HG03565 (cell line): ENCODE measurements at regions not wholly inside any gene's neighbourhood (a gene's known extent, or its start where the extent isn't known, plus 50 kb on each side); places are given as distances from the start of the nearest gene placed in this dataset.

Experiments used
- ATAC-seq: cut with Tn5 transposase; IDR thresholded peaks from one replicate; pipeline ENCODE4 v1.9.1; 2021; ENCODE audit warnings: mild to moderate bottlenecking, moderate library complexity; ENCODE audit not compliant: unreplicated experiment

DNA sequence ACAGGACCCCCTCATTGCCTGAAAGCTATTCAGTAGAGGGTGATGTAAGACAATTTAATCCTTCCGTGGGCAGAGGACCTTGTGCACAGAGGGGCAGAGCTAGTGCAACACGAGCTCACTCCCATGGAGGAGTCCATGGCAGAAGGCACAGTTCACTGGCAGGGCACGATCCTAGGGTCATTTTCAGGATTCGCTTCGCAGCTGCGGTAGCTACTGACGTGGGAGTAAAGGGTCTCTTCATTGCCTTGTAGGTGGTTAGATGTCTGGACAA is 207.8 kb downstream of the FOXO1 start:
- ATAC-seq, result no peak

DNA sequence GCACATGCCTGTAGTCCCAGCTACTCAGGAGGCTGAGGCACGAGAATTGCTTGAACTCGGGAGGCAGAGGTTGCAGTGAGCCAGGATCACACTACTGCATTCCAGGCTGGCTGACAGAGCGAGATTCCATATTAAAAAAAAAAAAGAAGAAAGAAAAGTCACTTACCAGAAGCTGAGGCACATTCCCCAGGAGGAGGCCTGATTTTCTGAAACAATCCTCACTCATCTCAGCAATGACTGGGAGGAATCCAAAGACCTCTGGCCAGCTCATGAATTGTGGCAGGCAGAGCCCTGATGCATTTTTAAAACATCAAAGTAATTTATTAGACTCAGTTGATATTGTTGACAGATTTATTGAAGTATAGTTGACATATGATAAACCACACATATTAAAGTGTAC is 206.3 kb downstream of the FOXO1 start:
- ATAC-seq, result no peak

DNA sequence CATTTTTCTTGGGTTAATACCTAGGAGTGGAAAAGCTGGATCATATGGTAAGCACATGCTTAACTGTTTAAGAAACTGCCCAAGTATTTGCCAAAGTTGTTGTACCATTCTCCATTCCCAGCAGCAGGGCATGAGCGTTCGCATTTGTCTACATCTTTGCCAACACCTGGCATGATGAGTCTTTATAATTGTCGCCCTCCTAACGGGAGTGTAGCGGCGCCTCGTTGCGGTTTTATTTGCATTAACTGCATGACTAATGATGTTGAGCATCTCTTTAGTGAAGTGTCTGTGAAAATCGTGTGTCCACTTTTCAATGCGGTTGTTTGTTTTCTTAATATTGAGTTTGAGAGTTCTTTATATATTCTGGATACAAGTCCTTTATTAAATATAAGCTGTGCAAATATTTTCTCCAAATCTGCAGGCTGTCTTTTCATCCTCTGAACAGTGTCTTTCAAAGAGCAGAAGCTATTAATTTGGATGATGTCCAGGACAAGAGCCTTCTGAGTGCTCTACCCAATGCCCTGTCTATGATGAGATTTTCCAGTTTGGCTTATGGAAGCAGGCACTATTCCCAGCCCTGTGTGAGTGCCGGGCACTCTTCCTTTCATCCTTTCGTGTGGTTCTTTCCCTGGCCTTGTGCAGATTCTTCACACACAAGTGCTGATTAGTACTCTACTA is 202.0 kb downstream of the FOXO1 start:
- ATAC-seq, result no peak

DNA sequence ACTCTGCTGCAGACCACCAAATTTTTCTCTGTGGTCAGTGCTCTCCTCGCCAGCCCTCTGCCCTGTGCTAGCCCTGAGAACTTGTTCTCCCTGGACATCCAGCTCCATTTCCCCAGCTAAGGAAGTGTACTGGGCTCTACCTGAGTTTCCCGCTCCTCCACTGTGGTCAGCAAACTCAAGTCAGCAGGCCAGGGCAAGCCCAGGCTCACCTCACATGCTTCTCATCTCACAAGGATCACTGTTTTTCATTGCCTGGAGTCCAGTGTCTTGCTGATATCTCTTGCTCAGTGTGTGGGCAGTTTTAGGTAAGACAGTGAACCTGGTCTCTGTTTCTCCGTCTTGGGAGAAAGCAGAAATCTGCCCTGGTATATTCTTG is 201.4 kb downstream of the FOXO1 start:
- ATAC-seq, result no peak

DNA sequence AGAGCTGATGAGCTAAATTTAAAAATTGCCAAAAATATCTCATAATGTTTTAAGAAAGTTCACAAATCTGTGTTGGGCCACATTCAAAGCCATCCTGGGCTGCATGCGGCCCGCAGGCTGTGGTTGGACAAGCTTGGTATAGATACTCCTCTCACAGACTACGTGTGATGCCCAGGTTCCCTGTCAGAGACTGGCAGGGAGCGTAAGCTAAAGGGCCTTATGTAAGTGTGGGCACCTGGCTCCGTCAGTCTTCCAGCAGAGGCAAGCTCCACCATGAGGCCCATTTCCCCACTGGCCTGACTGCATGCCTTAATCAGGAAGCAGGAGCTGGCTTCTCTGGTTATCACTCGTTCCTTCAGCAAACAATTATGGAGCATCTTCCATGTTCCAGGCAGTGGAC is 200.2 kb downstream of the FOXO1 start:
- ATAC-seq, result no peak

DNA sequence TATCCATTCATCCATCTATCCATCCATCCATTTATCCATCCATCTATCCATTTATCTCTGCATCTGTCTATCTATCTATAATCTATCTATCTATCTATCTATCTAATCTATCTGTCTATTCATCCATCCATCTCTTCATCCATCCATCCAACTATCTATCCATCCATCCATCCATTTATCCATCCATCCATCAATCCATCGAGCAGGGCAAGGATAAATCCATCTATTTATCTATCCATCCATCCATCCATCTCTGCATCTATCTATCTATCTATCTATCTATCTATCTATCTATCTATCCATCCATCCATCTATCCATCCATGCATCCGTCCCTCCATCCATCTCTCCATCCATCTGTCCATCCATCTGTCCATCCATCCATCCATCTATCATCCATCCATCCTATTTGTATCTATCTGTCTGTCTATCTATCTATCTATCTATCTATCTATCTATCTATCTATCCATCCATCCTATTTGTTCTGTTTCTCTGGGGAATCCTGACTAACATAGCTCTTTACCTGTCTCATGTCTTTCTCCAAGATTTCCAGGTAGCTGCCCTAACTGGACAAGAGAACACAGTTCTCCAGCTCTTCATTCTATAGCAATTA is 198.1 kb downstream of the FOXO1 start:
- ATAC-seq, result no peak

DNA sequence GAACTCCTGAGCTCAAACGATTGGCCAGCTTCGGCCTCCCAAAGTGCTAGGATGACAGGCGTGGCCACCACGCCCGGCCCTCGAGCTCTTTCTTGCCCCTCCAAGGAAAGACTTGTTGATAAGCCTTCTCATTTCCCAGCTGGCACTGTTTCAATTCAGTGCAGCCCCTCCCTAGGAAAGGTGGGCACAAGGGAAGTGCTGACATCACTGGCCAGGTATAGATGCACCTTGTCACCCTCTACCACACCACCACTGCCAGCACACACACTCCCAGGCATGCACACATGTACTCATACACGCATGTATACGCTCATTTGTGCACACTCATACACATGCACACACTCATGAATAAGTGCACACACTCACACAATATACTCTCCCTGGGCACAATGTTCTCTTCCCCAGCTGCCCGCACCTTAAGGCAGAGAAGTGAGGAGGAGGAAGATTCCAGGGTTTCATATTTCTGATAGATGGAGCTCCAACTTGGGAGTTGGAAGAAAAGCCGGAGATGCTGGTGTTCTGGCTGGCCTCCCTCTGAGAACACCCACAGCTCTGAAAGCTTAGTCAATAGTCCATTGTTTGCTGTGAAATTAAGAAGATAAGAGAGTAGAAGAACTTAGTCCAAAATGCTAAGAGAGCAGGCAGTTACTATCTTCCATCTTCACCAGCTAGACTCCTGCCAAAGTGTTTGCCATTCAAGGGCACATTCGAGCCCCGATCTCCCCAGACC is 196.7 kb downstream of the FOXO1 start:
- ATAC-seq, result no peak

DNA sequence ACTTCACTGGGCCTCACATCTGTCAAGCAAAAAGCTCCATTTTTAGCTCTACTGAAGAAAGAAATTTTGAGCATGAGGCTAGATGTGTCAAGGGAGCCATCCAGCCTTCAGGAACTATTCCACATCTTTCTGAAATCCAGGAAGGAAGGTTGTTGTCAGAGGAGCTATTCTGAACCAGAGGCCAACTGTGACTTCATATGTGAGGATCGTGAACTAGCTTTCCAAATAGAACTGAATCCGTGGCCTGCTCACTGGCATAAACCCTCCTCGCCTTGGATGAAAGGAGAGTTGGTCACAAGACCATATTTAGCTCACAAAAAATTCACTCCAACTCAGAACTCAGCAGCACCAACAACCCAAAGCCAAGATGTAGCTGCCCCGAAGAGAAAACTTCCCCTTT is 195.8 kb downstream of the FOXO1 start:
- ATAC-seq, result no peak

DNA sequence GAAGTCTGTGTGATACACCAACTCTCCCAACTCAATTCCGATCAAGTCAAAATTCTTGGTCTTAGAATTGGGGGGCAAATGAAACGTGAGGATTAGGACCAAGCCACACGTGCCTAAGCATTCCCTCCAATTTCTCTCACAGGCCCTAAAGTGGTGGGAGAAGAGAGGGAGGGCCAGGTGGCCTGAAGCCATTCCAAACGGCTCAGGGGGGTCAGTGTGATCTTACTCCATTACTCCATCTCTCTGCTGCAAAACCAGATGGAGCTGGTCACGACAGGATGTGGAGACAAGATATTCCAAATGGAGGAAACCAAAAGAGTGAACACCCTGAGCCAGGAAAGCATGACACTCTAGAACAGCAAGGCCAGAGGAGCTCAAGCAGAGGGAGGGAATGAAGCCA is 195.4 kb downstream of the FOXO1 start:
- no peak for ATAC-seq

DNA sequence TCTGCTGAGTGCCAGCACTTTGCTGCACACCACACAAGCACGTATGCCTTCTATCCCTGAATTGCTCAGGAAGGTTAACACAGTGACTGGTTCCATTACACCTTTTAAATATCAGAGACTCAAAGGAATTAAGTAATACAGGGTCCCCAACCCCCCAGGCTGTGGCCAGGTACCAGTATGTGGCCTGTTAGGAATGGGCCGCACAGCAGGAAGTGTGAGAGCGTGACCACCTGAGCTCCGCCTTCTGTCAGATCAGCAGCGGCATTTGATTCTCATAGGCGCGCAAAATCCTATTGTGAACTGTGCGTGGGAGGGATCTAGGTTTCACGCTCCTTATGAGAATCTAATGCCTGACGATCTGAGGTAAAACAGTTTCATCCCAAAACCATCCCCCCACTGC is 194.5 kb downstream of the FOXO1 start:
- no peak for ATAC-seq

DNA sequence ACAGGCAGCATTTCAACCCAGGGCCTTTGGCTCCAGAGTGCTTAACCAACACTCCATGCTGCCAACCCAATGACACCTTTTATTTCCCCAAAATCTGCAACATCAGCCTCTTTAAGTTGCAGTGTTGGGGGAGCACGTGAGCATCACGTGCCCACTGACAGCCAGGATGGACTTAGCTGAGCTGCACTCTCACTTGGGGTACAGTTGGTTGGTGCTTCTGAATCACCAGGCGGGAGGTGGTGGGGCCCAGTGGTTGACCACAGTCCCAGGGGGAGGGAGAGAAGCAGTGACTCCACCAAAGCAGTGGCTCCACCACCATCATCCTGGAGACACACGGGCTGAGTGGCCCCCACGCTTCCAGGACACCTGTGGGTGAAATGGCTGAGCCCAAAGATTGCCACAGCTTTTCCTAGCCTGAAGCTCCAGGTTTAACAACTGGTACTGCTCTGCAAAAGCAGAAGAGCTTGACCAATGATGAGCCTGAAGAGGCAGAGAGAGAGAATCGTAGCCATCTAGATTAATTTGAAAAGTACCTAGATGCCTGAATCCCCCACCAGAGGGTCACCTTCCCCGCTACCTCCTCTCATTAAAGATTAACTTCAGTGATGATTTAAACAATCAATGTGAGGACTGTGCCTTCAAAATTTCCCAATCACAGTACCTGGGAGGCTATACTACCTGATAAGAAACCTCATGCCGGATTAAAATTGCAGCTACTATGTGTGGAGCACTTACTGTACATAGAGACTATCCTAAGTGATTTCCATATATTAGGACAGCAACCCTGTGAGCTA is 193.8 kb downstream of the FOXO1 start:
- ATAC-seq, result no peak

DNA sequence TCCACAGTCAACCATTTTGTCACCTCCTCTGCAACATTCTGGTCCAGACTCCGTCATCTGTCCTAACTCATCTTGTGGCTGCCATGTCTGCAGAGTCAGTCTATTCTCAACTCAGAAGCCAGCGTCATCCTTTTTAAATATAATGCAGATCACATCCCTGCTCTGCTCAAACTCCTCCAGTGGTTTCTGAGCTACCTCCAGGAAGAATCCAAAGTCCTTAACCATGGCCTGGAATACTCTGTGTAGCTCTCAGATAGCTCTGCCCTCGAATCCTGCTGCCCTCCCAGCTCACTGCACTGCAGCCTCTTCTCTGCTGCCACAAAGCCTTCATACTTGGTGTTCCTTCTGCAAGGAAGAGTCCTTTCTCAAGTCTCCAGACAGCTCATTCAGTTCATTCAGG is 190.8 kb downstream of the FOXO1 start:
- ATAC-seq, result no peak

DNA sequence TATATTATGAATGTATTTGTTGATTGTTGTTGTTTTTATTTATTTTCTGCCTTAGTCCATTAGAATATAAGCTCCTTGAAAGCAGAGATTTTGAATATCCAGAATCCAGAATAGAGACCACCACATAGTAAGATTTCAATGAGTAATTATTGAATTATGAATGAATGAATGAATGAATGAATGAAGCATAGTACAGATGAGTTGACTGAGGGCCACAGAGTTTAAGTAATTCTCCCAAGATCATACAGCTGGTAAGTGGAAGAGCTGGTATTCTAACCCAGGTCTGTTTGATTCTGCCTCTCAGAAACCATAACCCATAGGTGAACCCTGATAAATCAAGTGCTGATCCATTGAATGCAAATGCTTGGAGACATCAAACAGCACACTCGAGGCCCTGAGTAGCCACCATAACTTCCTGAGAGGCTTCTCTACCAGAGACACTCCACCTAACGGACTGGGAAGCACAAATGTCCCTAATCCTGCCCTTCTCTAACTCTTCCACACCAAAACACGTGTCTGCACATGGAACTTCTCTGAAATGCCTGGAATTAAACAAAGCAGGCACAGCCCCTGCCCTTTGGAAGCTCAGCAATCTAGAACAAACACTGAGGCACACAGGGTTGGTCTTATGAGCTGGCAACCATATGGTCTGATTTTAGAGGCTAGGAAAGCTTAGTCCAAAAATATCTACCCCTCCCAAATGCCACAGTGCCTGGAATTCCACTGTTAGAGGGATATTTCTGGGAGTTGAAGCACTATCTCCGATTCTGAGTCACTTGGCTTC is 190.1 kb downstream of the FOXO1 start:
- no peak for ATAC-seq

DNA sequence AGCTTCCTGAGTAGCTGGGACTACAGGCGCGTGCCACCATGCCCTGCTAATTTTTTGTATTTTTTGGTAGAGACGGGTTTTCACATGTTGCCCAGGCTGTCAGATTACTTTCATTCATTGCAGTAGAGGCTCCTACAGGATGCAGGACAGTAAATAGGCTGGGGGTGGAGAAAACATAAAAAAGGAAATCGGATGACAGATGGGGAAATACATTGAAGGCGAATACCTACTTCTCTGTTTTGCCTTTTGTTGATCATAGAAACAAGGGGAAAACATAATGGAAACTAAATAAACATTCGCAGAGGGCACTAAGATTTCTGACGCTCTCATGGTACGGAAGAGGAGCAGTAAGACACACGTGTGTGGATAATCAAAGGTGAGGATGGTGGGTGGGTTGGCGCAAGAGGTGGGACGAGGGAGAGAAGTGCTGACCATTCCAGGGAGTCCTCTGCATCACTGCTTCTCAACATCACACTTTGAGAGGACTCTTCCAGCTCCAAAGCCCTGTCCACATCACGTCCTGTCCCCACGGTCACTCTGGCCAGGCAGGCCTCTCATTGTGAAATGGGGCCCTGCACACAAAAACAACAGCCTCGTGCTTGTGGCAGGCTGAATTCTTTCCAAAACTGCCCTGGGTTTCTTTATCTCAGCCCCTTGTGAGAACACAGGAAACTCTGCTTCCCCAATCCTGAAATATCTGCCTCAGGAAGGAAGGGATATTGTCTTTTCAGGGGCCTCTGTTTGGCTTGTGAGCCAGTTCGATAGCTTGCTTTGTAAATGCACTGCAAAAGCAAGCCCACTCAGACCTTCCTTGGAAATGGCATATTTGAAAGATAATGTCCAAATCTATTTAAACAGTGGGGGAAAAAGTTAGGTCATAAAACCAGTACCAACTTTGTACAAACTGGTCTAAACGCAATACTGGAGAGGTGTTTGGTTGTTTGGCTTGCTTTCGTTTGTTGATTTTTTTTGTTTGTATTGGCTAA is 188.5 kb downstream of the FOXO1 start:
- no peak for ATAC-seq

DNA sequence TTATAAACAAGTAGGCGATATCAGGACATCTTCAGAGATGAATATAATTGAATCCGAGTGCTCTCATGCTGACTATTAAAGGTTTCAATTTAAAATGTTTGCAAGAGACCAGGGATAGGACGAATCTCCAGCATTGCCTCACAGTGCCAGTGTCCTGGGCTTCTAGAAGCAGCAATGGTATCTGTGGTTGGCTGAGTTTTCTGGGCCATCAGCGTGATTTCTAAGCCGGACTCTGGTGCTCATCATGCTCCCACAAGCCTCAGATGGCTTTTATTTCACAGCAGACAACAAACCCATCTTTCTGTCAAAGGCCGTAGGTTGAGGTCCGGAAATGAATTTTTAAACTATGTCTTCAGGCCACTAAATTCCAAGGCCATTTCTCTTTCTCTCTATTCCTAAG is 187.7 kb downstream of the FOXO1 start:
- ATAC-seq, result no peak

DNA sequence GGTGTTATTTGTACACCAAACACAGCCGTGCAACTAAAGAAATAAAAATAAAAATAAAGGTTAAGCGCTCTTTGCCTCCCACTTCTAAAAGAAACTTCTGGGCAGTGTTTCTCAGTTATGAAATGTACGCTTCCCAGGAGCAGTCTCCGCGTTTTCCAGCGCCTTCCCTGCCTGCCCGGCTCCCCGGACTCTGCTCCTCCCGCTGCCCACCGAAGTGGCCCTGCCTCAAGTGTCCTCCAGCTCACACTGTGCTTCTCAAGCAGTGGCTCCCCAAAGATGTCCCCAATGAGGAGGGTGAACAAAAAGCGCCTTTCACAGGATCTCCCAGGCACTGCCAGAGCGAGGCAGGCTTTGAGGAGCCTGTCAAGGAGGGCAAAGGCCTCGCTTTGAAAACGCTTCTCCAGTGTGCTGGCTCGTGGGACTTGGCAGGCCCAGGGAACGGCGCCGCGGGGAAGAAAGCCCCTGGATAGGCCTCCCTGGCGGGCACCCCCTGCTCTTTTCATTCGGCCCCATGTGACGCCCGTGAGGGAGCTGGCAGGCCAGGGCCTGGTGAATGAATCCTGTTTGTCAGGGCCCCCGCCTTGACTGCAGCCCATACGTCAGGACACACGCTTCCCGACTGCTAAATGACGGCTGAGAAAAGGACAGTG is 187.1 kb downstream of the FOXO1 start:
- no peak for ATAC-seq

DNA sequence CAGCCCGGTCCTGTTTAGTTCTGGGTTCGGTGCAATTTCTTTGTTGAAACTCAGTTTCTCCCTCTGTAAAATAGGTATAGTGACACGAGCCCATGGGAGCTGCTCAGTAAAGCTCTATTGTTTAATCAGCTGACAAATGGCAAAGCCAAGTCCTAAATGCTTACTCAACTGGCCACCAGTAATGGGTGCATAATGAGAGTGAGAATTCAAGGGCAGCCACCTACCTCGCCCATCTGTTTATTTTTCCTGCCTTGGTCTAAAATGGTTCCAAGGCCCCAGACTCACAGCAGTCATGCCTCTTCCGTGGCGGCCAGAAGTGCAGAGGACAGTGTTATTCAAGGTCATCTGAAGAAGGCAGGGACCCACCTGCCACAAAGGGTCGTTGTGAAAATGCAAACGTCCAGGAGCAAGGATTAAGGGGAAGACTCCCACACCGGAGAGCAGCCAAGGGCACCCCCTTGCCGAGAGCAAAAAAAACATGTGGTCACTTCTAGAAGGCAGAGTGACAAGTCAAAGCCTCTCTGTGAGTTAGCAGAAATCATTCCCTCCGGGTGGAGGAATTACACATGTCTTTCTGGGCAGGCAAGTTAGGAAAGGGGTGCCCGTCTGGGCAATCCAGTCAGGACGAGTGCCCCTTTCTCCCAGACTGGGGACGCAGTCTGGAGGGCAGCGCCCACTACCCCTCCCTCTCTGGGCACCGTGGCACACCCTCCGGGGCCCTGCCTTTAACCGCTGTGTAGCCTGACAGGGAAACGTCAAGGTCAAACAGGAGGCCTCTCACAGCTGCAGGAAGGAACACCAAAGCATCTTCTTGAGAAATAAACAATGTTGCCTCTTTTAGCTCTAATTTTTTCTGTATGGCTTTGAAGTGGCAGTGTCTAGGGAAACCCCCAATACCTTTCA is 186.2 kb downstream of the FOXO1 start:
- ATAC-seq, result no peak

DNA sequence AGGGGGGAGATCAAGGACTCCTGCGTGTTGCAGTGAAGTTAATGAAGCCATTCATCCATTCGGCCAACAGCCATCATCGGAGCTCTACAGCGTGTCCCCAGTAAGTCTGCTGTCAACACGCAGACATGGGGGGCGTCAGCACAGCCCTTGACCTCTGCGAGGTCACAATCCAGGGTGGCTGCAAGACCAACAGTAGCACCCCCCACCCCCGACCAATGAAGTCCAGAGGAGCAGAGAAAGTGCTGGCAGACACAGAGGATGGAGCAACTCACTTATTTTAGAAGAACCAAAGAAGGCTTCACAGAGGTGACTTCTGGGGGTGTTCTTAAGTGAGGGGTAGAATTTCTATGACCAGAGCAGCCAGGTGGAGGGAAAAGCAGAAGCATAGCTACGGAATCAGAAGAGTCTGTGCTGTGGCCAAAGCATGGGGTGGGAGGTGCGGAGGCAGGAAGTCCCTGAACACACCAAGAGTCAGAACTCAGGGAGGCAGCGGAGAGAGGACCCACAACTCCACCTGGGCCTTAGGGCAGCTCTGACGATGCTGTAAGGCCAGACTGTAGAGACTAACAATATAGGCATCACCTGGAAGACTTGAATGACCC is 185.4 kb downstream of the FOXO1 start:
- ATAC-seq, result no peak
